GM23338 (cell line): ENCODE measurements at regions not wholly inside any gene's neighbourhood (a gene's known extent, or its start where the extent isn't known, plus 50 kb on each side); places are given as distances from the start of the nearest gene placed in this dataset.
A peak's percentile ranks its signal among the peaks of the same experiment; 100 is the strongest.

ENCODE experiments used
- ATAC-seq: fragments of 200-7000 bp; cut with Tn5 transposase; 3 replicates; pipeline ENCODE4 v1.9.1; 2020
- DNase-seq: peaks from one replicate; pipeline ENCODE4 v3.0.0-alpha.2; 2015; ENCODE audit warnings: low spot score
- H2AFZ ChIP-seq: fragments of 200-600 bp; sonication (generic); 2 replicates; pipeline ENCODE4 v1.8.0; 2016; ENCODE audit warnings: antibody characterized with exemption, mild to moderate bottlenecking, moderate library complexity
- H3F3A ChIP-seq: fragments of 200-600 bp; sonication (generic); replicated peaks from 2 replicates; pipeline ENCODE4 v1.8.0; 2017; ENCODE audit warnings: antibody characterized with exemption, mixed run types, low read depth
- H3K27ac ChIP-seq: fragments of 200-600 bp; sonication (generic); 2 replicates; pipeline ENCODE4 v1.6.1; 2016; ENCODE audit warnings: low read depth
- H3K27me3 ChIP-seq: fragments of 200-600 bp; sonication (generic); 2 replicates; pipeline ENCODE4 v1.8.0; 2016; ENCODE audit warnings: mild to moderate bottlenecking, mixed run types, moderate library complexity; ENCODE audit not compliant: insufficient read depth
- H3K36me3 ChIP-seq: fragments of 200-600 bp; sonication (generic); 2 replicates; pipeline ENCODE4 v1.8.0; 2016; ENCODE audit warnings: mild to moderate bottlenecking; ENCODE audit not compliant: insufficient read depth
- H3K4me1 ChIP-seq: fragments of 200-600 bp; sonication (generic); 2 replicates; pipeline ENCODE4 v1.8.0; 2016; ENCODE audit warnings: mild to moderate bottlenecking, moderate library complexity; ENCODE audit not compliant: insufficient read depth
- H3K4me2 ChIP-seq: fragments of 200-600 bp; sonication (generic); 2 replicates; pipeline ENCODE4 v1.7.1; 2017; ENCODE audit warnings: mixed run types
- H3K4me3 ChIP-seq: fragments of 200-600 bp; sonication (generic); 2 replicates; pipeline ENCODE4 v1.6.1; 2016; ENCODE audit warnings: mixed run types
- H3K79me2 ChIP-seq: fragments of 200-600 bp; sonication (generic); replicated peaks from 2 replicates; pipeline ENCODE4 v1.8.0; 2017; ENCODE audit warnings: mild to moderate bottlenecking; ENCODE audit not compliant: insufficient read depth
- H3K9me2 ChIP-seq: fragments of 200-600 bp; sonication (generic); 2 replicates; pipeline ENCODE4 v1.8.0; 2017; ENCODE audit not compliant: insufficient read depth
- H4K20me1 ChIP-seq: fragments of 200-600 bp; sonication (generic); replicated peaks from 2 replicates; pipeline ENCODE4 v1.8.0; 2017; ENCODE audit warnings: mild to moderate bottlenecking; ENCODE audit not compliant: insufficient read depth
- H3K27ac Mint-ChIP-seq: 2 replicates; pipeline ENCODE4 v1.8.0; 2020; ENCODE audit warnings: inconsistent platforms, mild to moderate bottlenecking, moderate library complexity, mixed read lengths
- H3K27me3 Mint-ChIP-seq: 3 replicates; pipeline ENCODE4 v1.8.0; 2022; ENCODE audit warnings: low read depth, mild to moderate bottlenecking, moderate library complexity, mixed read lengths, inconsistent platforms; ENCODE audit not compliant: insufficient read depth, poor library complexity
- H3K36me3 Mint-ChIP-seq: 3 replicates; pipeline ENCODE4 v1.8.0; 2021; ENCODE audit warnings: low read depth, mild to moderate bottlenecking, inconsistent platforms, moderate library complexity, mixed read lengths
- H3K4me1 Mint-ChIP-seq: 3 replicates; pipeline ENCODE4 v1.8.0; 2020; ENCODE audit warnings: mild to moderate bottlenecking, inconsistent platforms, mixed read lengths
- H3K4me3 Mint-ChIP-seq: 3 replicates; pipeline ENCODE4 v1.8.0; 2021; ENCODE audit warnings: moderate library complexity, mild to moderate bottlenecking, inconsistent platforms, mixed read lengths
- H3K9me3 Mint-ChIP-seq: 3 replicates; pipeline ENCODE4 v1.8.0; 2020; ENCODE audit warnings: moderate library complexity, mild to moderate bottlenecking, inconsistent platforms, mixed read lengths
- EZH2phosphoT487 ChIP-seq: fragments of 200-600 bp; sonication (generic); IDR thresholded peaks from one replicate; pipeline ENCODE4 v1.8.1; 2018; ENCODE audit warnings: antibody characterized with exemption; ENCODE audit not compliant: unreplicated experiment
- JUNB ChIP-seq: IDR thresholded peaks from one replicate; pipeline ENCODE4 v1.6.1; 2016; ENCODE audit warnings: antibody characterized with exemption; ENCODE audit not compliant: unreplicated experiment
- STAT1 ChIP-seq: IDR thresholded peaks from one replicate; pipeline ENCODE4 v1.6.1; 2016; ENCODE audit warnings: antibody characterized with exemption; ENCODE audit not compliant: unreplicated experiment
- ZNF114 ChIP-seq: fragments of 250-450 bp; sonication (Bioruptor Pico); IDR thresholded peaks from 2 replicates; pipeline ENCODE4 v1.5.0; 2020; ENCODE audit warnings: mild to moderate bottlenecking, moderate library complexity
- ZNF331 ChIP-seq: fragments of 250-450 bp; sonication (Bioruptor Pico); IDR thresholded peaks from 2 replicates; pipeline ENCODE4 v1.5.0; 2020; ENCODE audit warnings: low read depth, mild to moderate bottlenecking, moderate library complexity
- TF ChIP-seq, protein P1 (sequence below): IDR thresholded peaks from one replicate; pipeline ENCODE4 v1.6.1; 2018; ENCODE audit warnings: antibody characterized with exemption; ENCODE audit not compliant: unreplicated experiment
- TF ChIP-seq, protein P2 (sequence below), 2 experiments: fragments of 200-600 bp in 1 of 2; sonication (generic) in 1 of 2; conservative IDR thresholded peaks; 2 replicates each; pipeline versions ENCODE4 v1.5.1 to v1.6.1; 2016 to 2017; ENCODE audit warnings: antibody characterized with exemption in 2 of 2, low read depth in 2 of 2, mild to moderate bottlenecking in 2 of 2, moderate library complexity in 1 of 2
- TF ChIP-seq, protein P3 (sequence below): fragments of 250-450 bp; sonication (Bioruptor Pico); IDR thresholded peaks from 2 replicates; pipeline ENCODE4 v1.5.0; 2020; ENCODE audit warnings: mild to moderate bottlenecking, moderate library complexity

DNA sequence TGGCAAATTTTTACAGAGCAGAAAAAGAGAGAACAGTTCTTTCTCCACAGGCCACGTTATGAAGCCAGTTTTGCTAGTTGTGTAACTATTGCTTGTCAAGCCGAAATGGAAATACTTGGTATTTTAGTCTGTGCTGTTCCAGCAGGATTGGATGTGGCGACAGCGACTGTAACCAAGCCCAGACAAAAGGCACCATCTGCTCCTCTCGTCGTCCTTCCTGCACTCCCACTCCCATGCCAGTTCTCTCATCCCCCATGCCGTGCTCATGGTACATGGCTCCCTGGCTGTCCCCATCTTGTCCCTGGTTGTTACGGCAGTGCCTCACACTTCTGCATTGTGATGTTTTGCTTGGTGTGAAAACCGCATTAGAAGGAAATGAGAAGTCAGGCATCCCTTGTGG is 185.7 kb upstream of the FZD8 start (continued):
- TF ChIP-seq EZH2phosphoT487 (no peak), ZNF331 (CRISPR knock-in tag) (no peak)
- TF ChIP-seq, protein P1, sequence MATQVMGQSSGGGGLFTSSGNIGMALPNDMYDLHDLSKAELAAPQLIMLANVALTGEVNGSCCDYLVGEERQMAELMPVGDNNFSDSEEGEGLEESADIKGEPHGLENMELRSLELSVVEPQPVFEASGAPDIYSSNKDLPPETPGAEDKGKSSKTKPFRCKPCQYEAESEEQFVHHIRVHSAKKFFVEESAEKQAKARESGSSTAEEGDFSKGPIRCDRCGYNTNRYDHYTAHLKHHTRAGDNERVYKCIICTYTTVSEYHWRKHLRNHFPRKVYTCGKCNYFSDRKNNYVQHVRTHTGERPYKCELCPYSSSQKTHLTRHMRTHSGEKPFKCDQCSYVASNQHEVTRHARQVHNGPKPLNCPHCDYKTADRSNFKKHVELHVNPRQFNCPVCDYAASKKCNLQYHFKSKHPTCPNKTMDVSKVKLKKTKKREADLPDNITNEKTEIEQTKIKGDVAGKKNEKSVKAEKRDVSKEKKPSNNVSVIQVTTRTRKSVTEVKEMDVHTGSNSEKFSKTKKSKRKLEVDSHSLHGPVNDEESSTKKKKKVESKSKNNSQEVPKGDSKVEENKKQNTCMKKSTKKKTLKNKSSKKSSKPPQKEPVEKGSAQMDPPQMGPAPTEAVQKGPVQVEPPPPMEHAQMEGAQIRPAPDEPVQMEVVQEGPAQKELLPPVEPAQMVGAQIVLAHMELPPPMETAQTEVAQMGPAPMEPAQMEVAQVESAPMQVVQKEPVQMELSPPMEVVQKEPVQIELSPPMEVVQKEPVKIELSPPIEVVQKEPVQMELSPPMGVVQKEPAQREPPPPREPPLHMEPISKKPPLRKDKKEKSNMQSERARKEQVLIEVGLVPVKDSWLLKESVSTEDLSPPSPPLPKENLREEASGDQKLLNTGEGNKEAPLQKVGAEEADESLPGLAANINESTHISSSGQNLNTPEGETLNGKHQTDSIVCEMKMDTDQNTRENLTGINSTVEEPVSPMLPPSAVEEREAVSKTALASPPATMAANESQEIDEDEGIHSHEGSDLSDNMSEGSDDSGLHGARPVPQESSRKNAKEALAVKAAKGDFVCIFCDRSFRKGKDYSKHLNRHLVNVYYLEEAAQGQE = no peak

DNA sequence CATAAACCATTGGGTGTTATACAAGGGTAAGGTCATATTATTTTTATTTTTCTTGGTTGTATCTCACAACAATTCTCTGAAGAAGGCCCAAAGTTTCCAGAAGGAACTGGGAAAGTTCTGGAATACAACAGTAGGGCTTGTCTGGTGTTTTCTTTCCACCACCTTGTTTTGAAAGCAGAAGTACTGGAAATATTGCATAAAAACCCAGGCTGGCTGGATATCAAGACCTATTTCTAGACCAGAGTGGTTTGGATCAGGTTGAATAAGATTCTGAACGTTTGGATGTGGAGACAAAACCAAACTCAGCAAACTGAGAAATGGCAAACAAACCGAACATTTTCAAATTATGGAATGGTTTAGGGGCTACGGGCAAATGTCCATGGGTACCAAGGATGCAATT is 182.6 kb upstream of the FZD8 start:
- no peaks in the 10 kb centered on the region for H3K27me3 ChIP-seq
- Mint-ChIP-seq H3K27ac (no peak overlapping the region), H3K4me3 (no peak overlapping the region), H3K4me1 (peaks cover 9% of the 10 kb centered on the region), H3K36me3 (no peaks in the 10 kb centered on the region), H3K27me3 (peaks cover 1% of the 10 kb centered on the region), H3K9me3 (no peaks in the 10 kb centered on the region)
- no peak overlapping the region for H3K4me3 ChIP-seq
- no peaks in the 10 kb centered on the region for H3K36me3 ChIP-seq
- H2AFZ ChIP-seq = no peak overlapping the region
- TF ChIP-seq JUNB (no peak), ZNF331 (CRISPR knock-in tag) (no peak), STAT1 (no peak), ZNF114 (no peak)
- TF ChIP-seq, protein P2, sequence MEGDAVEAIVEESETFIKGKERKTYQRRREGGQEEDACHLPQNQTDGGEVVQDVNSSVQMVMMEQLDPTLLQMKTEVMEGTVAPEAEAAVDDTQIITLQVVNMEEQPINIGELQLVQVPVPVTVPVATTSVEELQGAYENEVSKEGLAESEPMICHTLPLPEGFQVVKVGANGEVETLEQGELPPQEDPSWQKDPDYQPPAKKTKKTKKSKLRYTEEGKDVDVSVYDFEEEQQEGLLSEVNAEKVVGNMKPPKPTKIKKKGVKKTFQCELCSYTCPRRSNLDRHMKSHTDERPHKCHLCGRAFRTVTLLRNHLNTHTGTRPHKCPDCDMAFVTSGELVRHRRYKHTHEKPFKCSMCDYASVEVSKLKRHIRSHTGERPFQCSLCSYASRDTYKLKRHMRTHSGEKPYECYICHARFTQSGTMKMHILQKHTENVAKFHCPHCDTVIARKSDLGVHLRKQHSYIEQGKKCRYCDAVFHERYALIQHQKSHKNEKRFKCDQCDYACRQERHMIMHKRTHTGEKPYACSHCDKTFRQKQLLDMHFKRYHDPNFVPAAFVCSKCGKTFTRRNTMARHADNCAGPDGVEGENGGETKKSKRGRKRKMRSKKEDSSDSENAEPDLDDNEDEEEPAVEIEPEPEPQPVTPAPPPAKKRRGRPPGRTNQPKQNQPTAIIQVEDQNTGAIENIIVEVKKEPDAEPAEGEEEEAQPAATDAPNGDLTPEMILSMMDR (conservative IDR thresholded peaks at IDR 0.05; ENCODE audit: low read depth in 2 of 2) = no peak
- H3K4me2 ChIP-seq = no peak overlapping the region
- H3K9me2 ChIP-seq = 0 out of 2 replicates have a peak, but pooled peaks cover 3% of the 10 kb centered on the region
- no peak overlapping the region for H3K27ac ChIP-seq
- no peaks in the 10 kb centered on the region for H3K79me2 ChIP-seq
- DNase-seq = no peak
- no peaks in the 10 kb centered on the region for H3F3A ChIP-seq
- ATAC-seq = no peak
- H4K20me1 ChIP-seq = no peaks in the 10 kb centered on the region
- no peaks in the 10 kb centered on the region for H3K4me1 ChIP-seq

DNA sequence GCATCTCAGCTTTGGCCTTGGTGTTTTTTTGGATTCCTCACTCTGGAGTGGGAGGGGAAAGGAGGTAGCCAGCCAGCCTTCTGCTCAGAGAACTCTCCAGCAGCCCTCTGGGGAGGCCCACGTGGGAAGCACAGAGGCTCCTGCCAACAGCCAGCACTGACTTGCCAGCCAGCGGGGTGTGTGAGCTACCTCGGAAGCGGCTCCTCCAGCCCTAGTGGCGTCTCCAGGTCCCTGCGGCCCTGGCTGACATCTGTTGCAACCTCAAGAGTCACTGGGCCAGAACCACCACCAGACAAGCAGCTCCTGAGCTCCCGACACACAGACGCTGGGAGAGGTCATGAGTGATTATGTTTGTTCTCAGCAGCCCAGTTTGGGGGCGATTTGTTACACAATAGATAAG is 180.2 kb upstream of the FZD8 start:
- H3F3A ChIP-seq = no peaks in the 10 kb centered on the region
- H3K79me2 ChIP-seq = no peaks in the 10 kb centered on the region
- H3K36me3 ChIP-seq = no peaks in the 10 kb centered on the region
- H3K4me3 ChIP-seq = no peak overlapping the region
- no peak overlapping the region for H3K4me3 Mint-ChIP-seq
- H4K20me1 ChIP-seq = no peaks in the 10 kb centered on the region
- no peak overlapping the region for H3K27ac Mint-ChIP-seq
- no peaks in the 10 kb centered on the region for H3K4me1 ChIP-seq
- ATAC-seq (peak; percentile 100), DNase-seq (peak; percentile 82)
- H3K27me3 ChIP-seq = no peaks in the 10 kb centered on the region
- peak overlapping the region; percentile 93; the same call in 1 of the 2 replicates for H2AFZ ChIP-seq
- H3K27ac ChIP-seq = no peak overlapping the region
- H3K27me3 Mint-ChIP-seq = no peaks in the 10 kb centered on the region
- H3K36me3 Mint-ChIP-seq = no peaks in the 10 kb centered on the region
- no peaks in the 10 kb centered on the region for H3K9me3 Mint-ChIP-seq
- H3K4me2 ChIP-seq = no peak overlapping the region
- peaks cover 7% of the 10 kb centered on the region for H3K4me1 Mint-ChIP-seq
- 0 out of 2 replicates have a peak, but pooled peaks cover 7% of the 10 kb centered on the region for H3K9me2 ChIP-seq
- no peak for TF ChIP-seq JUNB
- TF ChIP-seq, protein P3, sequence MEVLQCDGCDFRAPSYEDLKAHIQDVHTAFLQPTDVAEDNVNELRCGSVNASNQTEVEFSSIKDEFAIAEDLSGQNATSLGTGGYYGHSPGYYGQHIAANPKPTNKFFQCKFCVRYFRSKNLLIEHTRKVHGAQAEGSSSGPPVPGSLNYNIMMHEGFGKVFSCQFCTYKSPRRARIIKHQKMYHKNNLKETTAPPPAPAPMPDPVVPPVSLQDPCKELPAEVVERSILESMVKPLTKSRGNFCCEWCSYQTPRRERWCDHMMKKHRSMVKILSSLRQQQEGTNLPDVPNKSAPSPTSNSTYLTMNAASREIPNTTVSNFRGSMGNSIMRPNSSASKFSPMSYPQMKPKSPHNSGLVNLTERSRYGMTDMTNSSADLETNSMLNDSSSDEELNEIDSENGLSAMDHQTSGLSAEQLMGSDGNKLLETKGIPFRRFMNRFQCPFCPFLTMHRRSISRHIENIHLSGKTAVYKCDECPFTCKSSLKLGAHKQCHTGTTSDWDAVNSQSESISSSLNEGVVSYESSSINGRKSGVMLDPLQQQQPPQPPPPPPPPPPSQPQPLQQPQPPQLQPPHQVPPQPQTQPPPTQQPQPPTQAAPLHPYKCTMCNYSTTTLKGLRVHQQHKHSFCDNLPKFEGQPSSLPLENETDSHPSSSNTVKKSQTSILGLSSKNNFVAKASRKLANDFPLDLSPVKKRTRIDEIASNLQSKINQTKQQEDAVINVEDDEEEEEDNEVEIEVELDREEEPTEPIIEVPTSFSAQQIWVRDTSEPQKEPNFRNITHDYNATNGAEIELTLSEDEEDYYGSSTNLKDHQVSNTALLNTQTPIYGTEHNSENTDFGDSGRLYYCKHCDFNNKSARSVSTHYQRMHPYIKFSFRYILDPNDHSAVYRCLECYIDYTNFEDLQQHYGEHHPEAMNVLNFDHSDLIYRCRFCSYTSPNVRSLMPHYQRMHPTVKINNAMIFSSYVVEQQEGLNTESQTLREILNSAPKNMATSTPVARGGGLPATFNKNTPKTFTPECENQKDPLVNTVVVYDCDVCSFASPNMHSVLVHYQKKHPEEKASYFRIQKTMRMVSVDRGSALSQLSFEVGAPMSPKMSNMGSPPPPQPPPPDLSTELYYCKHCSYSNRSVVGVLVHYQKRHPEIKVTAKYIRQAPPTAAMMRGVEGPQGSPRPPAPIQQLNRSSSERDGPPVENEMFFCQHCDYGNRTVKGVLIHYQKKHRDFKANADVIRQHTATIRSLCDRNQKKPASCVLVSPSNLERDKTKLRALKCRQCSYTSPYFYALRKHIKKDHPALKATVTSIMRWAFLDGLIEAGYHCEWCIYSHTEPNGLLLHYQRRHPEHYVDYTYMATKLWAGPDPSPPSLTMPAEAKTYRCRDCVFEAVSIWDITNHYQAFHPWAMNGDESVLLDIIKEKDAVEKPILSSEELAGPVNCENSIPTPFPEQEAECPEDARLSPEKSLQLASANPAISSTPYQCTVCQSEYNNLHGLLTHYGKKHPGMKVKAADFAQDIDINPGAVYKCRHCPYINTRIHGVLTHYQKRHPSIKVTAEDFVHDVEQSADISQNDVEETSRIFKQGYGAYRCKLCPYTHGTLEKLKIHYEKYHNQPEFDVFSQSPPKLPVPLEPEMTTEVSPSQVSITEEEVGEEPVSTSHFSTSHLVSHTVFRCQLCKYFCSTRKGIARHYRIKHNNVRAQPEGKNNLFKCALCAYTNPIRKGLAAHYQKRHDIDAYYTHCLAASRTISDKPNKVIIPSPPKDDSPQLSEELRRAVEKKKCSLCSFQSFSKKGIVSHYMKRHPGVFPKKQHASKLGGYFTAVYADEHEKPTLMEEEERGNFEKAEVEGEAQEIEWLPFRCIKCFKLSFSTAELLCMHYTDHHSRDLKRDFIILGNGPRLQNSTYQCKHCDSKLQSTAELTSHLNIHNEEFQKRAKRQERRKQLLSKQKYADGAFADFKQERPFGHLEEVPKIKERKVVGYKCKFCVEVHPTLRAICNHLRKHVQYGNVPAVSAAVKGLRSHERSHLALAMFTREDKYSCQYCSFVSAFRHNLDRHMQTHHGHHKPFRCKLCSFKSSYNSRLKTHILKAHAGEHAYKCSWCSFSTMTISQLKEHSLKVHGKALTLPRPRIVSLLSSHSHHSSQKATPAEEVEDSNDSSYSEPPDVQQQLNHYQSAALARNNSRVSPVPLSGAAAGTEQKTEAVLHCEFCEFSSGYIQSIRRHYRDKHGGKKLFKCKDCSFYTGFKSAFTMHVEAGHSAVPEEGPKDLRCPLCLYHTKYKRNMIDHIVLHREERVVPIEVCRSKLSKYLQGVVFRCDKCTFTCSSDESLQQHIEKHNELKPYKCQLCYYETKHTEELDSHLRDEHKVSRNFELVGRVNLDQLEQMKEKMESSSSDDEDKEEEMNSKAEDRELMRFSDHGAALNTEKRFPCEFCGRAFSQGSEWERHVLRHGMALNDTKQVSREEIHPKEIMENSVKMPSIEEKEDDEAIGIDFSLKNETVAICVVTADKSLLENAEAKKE = peak; percentile 59; the same call in 1 of the 2 replicates
